Stomach (tissue), 4 donors: ENCODE measurements at regions not wholly inside any gene's neighbourhood (a gene's known extent, or its start where the extent isn't known, plus 50 kb on each side); places are given as distances from the start of the nearest gene placed in this dataset.

Experiments used
- CTCF ChIP-seq, 7 experiments: fragments of 450-650 bp in 4 of 7; fragments of 200-600 bp in 3 of 7; sonication (generic) in 3 of 7; IDR thresholded peaks; one replicate each; pipeline ENCODE4 v1.5.1; 2016 to 2019; ENCODE audit warnings: antibody characterized with exemption in 7 of 7, control low read depth in 2 of 7, mild to moderate bottlenecking in 1 of 7
- EP300 ChIP-seq: sonication (generic); formaldehyde crosslinking; IDR thresholded peaks from one replicate; pipeline ENCODE4 v1.6.1; 2017; ENCODE audit warnings: antibody characterized with exemption
- POLR2A ChIP-seq, 4 donors: fragments of 450-650 bp; IDR thresholded peaks; one replicate each; pipeline ENCODE4 v1.6.1; 2016; ENCODE audit warnings: antibody characterized with exemption in 4 of 4, control low read depth in 2 of 4, mild to moderate bottlenecking in 1 of 4, moderate library complexity in 1 of 4

DNA sequence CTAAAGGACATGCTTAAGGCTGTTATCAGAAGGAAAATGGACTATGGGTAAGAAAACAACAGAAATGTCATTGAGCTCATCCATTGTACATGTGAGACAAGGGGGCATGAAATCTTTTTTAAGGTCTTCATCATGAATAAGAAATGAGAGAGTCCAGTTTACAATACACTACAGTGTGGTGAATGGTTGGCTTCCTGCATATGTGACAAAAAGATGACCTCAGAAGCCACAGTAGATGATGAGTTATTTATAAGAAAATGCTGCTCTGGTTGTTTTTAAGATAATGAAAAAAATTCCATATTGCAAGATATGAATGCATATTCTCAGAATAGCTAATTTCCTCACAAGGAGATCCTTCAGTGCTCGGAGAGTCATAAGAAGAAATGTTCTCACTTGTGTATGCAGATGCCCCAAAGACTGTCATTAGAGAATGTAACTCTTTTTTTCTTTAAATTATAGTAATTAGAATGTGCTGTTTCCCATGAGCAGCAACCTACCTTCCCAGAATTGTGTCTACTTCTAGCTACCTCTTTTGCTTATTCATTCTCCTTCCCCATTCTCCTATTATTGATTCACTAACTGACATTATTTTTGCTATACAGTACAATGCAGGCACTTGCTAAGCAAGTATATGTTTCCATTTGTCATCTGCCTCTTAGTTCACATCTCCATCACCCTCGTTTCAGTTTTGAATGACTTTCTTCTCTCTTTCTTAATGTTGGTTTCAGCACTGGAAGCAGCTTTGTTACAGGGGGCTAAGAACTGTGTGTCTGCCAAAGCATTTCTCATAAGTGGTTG, 152.0 kb upstream of the PEX5L start:
- TF ChIP-seq POLR2A (IDR thresholded peaks at IDR 0.05) (no peak), CTCF (IDR thresholded peaks at IDR 0.05) (no peak), EP300 (no peak)
